DMS114 treated with DMSO at 0.1 percent for 48 hours (cell line): ENCODE measurements at regions not wholly inside any gene's neighbourhood (a gene's known extent, or its start where the extent isn't known, plus 50 kb on each side); places are given as distances from the start of the nearest gene placed in this dataset.
A peak's percentile ranks its signal among the peaks of the same experiment; 100 is the strongest.

Experiments used
- DNase-seq: peaks from one replicate; lab custom pipeline; 2025; ENCODE audit not compliant: unreplicated experiment; lab: John Stamatoyannopoulos, UW

DNA sequence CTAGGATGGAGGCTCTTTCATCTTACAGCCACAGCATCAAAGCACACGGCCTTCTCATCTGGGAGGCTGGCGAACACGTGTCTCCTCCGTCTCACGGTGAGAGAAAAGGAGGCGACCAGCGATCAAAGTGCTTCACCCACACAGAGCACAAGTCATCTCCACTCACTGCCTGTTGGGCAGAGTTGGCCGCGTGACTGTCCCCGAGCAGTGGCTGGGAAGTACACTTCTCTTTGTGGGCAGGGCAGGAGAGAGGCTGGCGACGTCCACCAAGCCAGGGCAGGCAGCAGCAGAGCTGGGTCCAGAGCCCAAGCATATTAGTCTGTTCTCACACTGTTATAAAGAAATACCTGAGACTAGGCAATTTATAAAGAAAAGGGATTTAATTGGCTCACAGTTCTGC is 64.1 kb upstream of the FOXC1 start:
- no peak for DNase-seq

DNA sequence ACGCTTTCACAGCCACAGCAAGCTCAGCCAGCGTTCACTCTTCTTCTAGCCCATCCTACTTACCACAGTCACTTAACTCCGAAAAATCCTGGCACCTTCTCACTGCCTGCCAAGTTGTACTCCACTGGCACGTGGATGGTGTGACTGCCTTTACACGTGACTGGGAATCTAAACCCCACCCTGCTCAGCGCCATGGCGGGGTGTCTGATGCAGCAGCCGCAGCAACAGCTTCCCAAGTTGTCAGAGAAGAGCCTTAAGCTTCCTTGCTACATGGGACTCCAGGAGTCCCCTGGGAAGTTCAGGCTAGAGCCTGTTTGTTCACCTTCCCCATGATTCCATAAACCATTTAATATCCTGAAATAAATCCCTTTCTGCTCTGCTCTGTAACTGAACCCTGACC is 61.9 kb upstream of the FOXC1 start:
- DNase-seq, result no peak

DNA sequence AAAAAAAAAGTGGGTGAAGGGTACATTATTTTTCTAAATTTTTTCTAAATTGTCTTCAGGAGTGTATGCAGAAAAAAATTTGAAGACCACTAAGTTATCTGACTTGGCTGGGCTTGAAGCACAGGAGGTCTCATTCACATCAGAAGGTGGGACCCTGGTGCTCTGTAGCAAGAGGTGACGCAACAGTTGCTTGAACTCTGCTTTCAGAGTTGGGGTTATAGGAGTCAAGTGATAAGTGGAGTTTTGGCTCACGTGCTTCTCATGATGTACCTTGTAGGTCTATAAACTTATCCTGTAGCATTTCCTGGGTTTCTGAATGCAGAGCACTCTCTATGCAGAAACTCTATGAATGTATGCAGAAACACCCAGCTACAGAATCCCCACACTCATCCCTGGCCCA is 58.5 kb upstream of the FOXC1 start:
- DNase-seq, result no peak

DNA sequence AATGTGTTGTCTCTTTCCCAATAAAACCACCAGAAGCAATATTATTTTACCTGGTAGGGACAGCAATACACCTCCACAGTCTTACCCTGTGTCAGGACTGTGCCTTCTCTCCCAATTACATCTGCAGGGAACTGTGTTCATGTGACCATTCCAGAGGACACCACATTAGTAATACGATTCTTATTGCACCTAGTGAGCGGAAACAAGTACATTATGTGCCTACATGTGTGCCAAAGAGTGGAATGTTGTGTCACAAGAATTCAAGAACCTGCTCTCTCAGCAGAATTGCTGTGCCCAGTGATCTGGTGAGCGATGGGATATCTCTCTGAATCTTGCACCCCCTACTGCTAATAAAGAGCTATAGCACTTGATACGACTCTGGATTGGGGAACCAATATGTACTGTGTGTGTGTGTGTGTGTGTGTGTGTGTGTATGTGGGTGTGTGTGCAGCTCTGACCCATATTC is 57.4 kb upstream of the FOXC1 start:
- no peak for DNase-seq

DNA sequence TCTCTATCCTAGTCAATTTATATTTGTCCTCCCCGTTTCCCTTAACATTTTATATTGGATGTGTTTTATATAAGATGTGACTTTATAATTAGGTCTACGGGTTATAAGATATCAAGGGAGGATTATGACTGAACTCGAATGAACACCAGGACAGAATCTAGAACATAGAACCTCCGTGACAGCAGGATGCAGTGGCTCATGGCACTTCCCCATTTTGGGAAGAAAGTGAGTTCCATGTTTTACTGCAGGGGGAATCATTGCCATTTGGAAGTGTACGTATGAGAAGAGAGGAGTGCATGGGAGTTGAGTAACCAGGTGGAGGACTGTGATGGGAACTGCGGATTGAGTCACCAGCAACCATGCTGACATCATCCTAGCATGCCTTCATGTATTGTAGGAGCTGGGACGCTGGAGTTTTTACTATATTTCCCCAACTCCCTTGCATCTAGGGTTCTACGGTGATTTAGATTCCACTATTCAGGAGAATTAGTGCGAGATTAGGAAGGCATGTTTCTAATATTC is 56.1 kb upstream of the FOXC1 start:
- DNase-seq, result no peak

DNA sequence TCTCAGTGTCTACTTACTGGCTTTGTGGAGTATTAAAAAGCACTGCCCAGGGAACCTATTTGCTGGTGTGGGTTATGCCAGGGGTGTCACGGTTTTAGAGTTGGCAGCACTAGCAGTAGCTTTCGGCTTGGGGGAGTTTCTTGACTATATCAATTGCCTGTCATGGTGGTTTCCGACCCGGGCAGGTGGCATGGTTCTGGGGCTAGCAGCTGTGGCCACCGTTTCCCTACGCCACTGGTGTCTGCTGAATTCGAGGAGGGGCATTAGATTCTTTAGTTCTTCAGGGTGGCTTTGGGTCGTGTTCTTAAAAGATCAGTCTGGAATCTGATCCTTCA is 55.6 kb upstream of the FOXC1 start:
- no peak for DNase-seq

DNA sequence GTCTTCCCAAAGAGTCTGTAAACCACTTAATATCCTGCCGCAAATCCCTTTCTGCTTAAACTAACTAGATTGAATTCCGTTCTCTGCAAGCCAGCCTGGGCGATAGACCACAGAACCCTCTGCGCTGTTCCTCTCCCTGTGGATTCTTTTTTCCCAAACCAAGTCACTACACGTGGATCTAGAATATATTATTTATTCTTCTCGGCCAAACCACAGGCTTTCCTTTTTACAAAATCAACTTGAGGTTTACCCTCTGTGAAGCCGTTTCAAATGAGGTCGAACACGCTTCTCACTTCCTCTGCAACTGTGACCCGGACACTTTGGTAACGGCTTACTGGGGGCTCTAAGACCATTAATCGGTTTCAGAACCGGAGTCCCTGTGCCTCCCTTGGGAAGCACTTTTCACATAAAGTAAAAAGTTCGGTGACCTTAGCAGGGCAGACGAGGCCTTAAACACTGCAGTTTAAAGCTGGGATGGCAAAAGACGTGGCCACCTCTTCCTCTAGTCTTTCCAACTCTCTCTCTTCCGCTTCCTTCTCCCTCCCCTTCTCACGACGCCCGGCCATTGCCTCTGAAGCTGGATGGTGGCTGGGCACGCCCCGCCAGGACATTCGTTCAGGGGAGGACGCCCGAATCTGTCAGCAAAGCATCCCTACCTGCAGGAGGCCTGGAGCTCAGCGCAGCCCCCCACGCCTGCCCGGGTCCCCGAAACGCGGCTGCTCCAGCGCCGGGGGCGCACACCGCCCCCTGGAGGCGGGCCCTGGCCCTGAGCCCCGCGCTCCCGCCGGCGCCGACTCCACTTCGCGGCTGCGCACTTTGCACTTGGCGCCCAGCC is 55.0 kb upstream of the FOXC1 start:
- DNase-seq, result peak; percentile 61

DNA sequence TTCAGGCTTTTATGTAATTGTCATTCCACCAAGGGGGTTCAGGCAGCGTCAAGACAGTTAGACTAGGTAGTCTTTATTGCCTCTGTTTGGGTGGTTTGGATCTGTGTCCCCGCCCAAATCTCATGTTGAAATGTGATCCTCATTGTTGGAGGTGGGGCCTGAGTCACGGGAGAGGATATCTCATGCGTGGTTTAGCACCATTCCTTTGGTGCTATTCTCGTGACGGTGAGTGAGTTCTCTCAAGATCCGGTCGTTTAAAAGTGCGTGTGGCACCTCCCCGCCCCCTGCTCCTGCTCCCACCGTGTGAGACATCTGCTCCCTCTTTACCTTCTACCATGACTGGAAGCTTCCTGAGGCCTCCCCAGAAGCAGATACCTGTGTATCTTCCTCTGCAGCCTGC is 51.3 kb upstream of the FOXC1 start:
- DNase-seq, result no peak
